GM12878 (cell line): ENCODE measurements at regions not wholly inside any gene's neighbourhood (a gene's known extent, or its start where the extent isn't known, plus 50 kb on each side); places are given as distances from the start of the nearest gene placed in this dataset.

ENCODE experiments used
- ATAC-seq: fragments of 200-7000 bp; cut with Tn5 transposase; 3 replicates; pipeline ENCODE4 v1.9.1; 2020; ENCODE audit warnings: mild to moderate bottlenecking, moderate library complexity
- BruUV-seq: library from RNA; stranded (reverse); fragments of 400-500 nt; replicated peaks from 2 replicates; lab custom pipeline; 2021; lab: Mats Ljungman, UMichigan
- CTCF ChIA-PET: fragments of 300-600 bp; sonication (Branson Sonifier 250); formaldehyde crosslinking; extraction: SDS; loops from one replicate; lab custom pipeline; 2021; ENCODE audit warnings: inconsistent platforms; lab: Yijun Ruan, JAX
- POLR2A ChIA-PET: fragments of 350-600 bp; formaldehyde crosslinking; extraction: SDS; loops from one replicate; lab custom pipeline; 2021; ENCODE audit warnings: inconsistent platforms; lab: Charles Lee
- RAD21 ChIA-PET: fragments of 300-600 bp; sonication (Branson Sonifier 250); formaldehyde crosslinking; loops from one replicate; lab custom pipeline; 2023; ENCODE audit warnings: antibody characterized with exemption; ENCODE audit not compliant: unreplicated experiment; lab: Charles Lee
- SMC1A ChIA-PET: fragments of 300-600 bp; sonication (Branson Sonifier 250); formaldehyde crosslinking; loops from one replicate; lab custom pipeline; 2023; ENCODE audit not compliant: unreplicated experiment, uncharacterized antibody; lab: Charles Lee
- DNase-seq: peaks from one replicate; pipeline ENCODE4 v3.0.0-alpha.2; 2011; ENCODE audit warnings: low read depth, low spot score
- FAIRE-seq: peaks from 3 replicates; lab custom pipeline; 2011; peaks lifted over from hg19 to GRCh38; lab: Jason Lieb, UNC
- H2AFZ ChIP-seq: 2 replicates; pipeline ENCODE4 v1.6.0; 2011; ENCODE audit warnings: low read depth, low read length, control low read depth; ENCODE audit not compliant: control insufficient read depth
- H3K27ac ChIP-seq: 2 replicates; pipeline ENCODE4 v1.5.1; 2011; ENCODE audit warnings: control low read depth; ENCODE audit not compliant: control insufficient read depth, insufficient read depth
- H3K27me3 ChIP-seq, 2 experiments: replicated peaks in 1 of 2; 2 replicates each; pipeline versions ENCODE4 v1.6.0 to v1.6.1; 2011; ENCODE audit warnings: low read length in 1 of 2; ENCODE audit not compliant: control insufficient read depth in 2 of 2, insufficient read depth in 2 of 2
- H3K36me3 ChIP-seq, 2 experiments: 2 replicates each; pipeline ENCODE4 v1.5.1; 2011; ENCODE audit warnings: low read length in 1 of 2; ENCODE audit not compliant: control insufficient read depth in 2 of 2, insufficient read depth in 2 of 2
- H3K4me1 ChIP-seq: 2 replicates; pipeline ENCODE4 v1.6.1; 2011; ENCODE audit warnings: mild to moderate bottlenecking, low read length, moderate library complexity, mixed read lengths; ENCODE audit not compliant: control insufficient read depth, insufficient read depth
- H3K4me2 ChIP-seq: 2 replicates; pipeline ENCODE4 v1.6.0; 2011; ENCODE audit warnings: control low read depth; ENCODE audit not compliant: control insufficient read depth, insufficient read depth
- H3K4me3 ChIP-seq: fragments of 200-600 bp; sonication (generic); 2 replicates; pipeline ENCODE4 v1.5.1; 2016
- H3K79me2 ChIP-seq: 2 replicates; pipeline ENCODE4 v1.6.0; 2011; ENCODE audit warnings: low read length; ENCODE audit not compliant: control insufficient read depth, insufficient read depth
- H3K9ac ChIP-seq: 2 replicates; pipeline ENCODE4 v1.8.0; 2011; ENCODE audit warnings: low read length, control low read depth, mixed read lengths; ENCODE audit not compliant: control insufficient read depth, insufficient read depth
- H3K9me3 ChIP-seq: replicated peaks from 3 replicates; pipeline ENCODE4 v1.5.1; 2011; ENCODE audit warnings: mild to moderate bottlenecking, low read length; ENCODE audit not compliant: control insufficient read depth, insufficient read depth
- H4K20me1 ChIP-seq: 2 replicates; pipeline ENCODE4 v1.6.0; 2011; ENCODE audit not compliant: control insufficient read depth, insufficient read depth
- BCLAF1 ChIP-seq: fragments of 450-650 bp; IDR thresholded peaks from 2 replicates; pipeline ENCODE4 v1.6.1; 2017; ENCODE audit warnings: antibody characterized with exemption, mild to moderate bottlenecking, moderate library complexity
- CREB1 ChIP-seq: IDR thresholded peaks from 2 replicates; pipeline ENCODE4 v1.6.1; 2012; ENCODE audit warnings: low read depth, mild to moderate bottlenecking, inconsistent platforms
- IKZF1 ChIP-seq: fragments of 450-650 bp; conservative IDR thresholded peaks from 2 replicates; pipeline ENCODE4 v1.6.1; 2017; ENCODE audit warnings: antibody characterized with exemption, mild to moderate bottlenecking
- KAT2A ChIP-seq: conservative IDR thresholded peaks from 2 replicates; pipeline ENCODE4 v1.6.1; 2011; ENCODE audit warnings: low read depth, low read length; ENCODE audit not compliant: control insufficient read depth
- KLF5 ChIP-seq: fragments of 450-650 bp; IDR thresholded peaks from 2 replicates; pipeline ENCODE4 v1.6.1; 2014; ENCODE audit warnings: mild to moderate bottlenecking; ENCODE audit not compliant: partially characterized antibody
- MXI1 ChIP-seq: fragments of 150-350 bp; IDR thresholded peaks from 2 replicates; pipeline ENCODE4 v1.6.1; 2011; ENCODE audit warnings: low read depth, mild to moderate bottlenecking, inconsistent platforms, low read length, improper control_type of control experiment
- NR2F1 ChIP-seq: fragments of 450-650 bp; conservative IDR thresholded peaks from 2 replicates; pipeline ENCODE4 v1.6.1; 2017; ENCODE audit warnings: mild to moderate bottlenecking
- POLR2A ChIP-seq: IDR thresholded peaks from 2 replicates; pipeline ENCODE4 v1.6.1; 2011; ENCODE audit warnings: low read depth, mild to moderate bottlenecking, low read length
- POU2F2 ChIP-seq: IDR thresholded peaks from 3 replicates; pipeline ENCODE4 v1.6.1; 2011; ENCODE audit warnings: low read depth, mild to moderate bottlenecking, low read length, borderline replicate concordance
- RUNX3 ChIP-seq: IDR thresholded peaks from 2 replicates; pipeline ENCODE4 v1.6.1; 2012; ENCODE audit warnings: low read length, inconsistent platforms
- SMAD5 ChIP-seq: IDR thresholded peaks from 2 replicates; pipeline ENCODE4 v1.6.1; 2016; ENCODE audit warnings: antibody characterized with exemption, low read depth
- ZNF384 ChIP-seq: IDR thresholded peaks from 2 replicates; pipeline ENCODE4 v1.6.1; 2012; ENCODE audit warnings: low read depth, mild to moderate bottlenecking, low read length, improper control_type of control experiment, borderline replicate concordance
- WGBS: methylation state at CpG from one replicate; pipeline ENCODE4 v1.1.6; 2016; ENCODE audit warnings: low lambda C conversion rate; ENCODE audit not compliant: insufficient replicate concordance, insufficient coverage; ENCODE audit errors: missing lambda C conversion rate; 5-methylcytosine and 5-hydroxymethylcytosine counted together
- in situ Hi-C: fragments of 300-500 bp; cut with MboI; formaldehyde crosslinking; loops from 9 replicates; pipeline ENCODE4 v1.14.3; 2018; ENCODE audit warnings: mixed read lengths
- intact Hi-C: fragments of 100-400 bp; cut with micrococcal nuclease; formaldehyde crosslinking; loops from one replicate; pipeline ENCODE4 v1.14.2; 2022; ENCODE audit not compliant: unreplicated experiment
- TF ChIP-seq, protein P1 (sequence below): fragments of 150-350 bp; IDR thresholded peaks from 2 replicates; pipeline ENCODE4 v1.6.1; 2016; ENCODE audit warnings: low read depth, low read length

DNA sequence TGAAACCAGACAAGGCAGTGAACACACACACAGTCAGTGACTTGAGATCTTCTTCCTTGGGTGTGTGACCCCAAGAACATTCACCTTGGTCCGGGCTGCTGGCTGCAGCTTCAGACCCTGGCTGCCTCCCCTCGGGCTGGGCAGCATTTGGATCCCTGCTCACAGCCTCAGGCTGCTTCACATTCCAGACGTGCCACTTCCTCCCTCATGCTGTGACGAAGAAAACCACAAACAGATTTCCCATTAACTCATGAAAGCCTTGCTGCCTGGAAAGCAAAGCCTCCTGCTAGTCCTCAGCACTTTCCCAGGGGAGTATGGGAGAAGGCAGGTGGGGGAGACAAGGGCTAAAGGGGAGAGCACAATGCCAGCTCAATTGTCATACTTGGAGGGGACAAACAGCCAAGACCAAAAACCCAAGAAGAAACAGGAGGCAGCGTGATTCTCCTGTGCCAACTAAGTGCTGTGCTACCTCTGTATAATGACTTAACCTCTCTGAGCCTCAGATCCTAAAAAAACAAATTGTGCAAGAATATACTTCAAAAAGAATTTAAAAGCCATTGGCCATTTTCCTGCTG, 594.6 kb upstream of the BRINP1 start:
- intact Hi-C loops = loop anchor here (2.0 kb wide), 1 partner anchor 385 kb away; no protein-coding TSS in a partner anchor
- Histone ChIP-seq H3K9ac (no peak overlapping the region), H3K4me2 (no peak overlapping the region), H3K27ac (no peak overlapping the region), H2AFZ (no peak overlapping the region), H3K79me2 (no peaks in the 10 kb centered on the region), H3K4me1 (no peaks in the 10 kb centered on the region), H4K20me1 (no peaks in the 10 kb centered on the region), H3K4me3 (no peak overlapping the region), H3K36me3 (no peaks in the 10 kb centered on the region), H3K27me3 (no peaks in the 10 kb centered on the region; a peak in 1 of 4 replicates), H3K9me3 (no peaks in the 10 kb centered on the region)
- no peak for ATAC-seq
- WGBS = 7% methylated on average over 5 of the region's 5 CpGs
- FAIRE-seq = no peak
- TF ChIP-seq NR2F1 (no peak), KAT2A (no peak), SMAD5 (no peak), IKZF1 (no peak), MXI1 (no peak)
- DNase-seq = no peak
- BruUV-seq = no TSS peak
- POLR2A ChIA-PET = no interaction called here
- RAD21 ChIA-PET = no interaction called here
- CTCF ChIA-PET = interaction anchor here (0.7 kb wide), 1 partner anchor 62 kb away, joined by 3 read pairs; no protein-coding TSS in a partner anchor
- SMC1A ChIA-PET = no interaction called here
- in situ Hi-C loops = no loop called here

DNA sequence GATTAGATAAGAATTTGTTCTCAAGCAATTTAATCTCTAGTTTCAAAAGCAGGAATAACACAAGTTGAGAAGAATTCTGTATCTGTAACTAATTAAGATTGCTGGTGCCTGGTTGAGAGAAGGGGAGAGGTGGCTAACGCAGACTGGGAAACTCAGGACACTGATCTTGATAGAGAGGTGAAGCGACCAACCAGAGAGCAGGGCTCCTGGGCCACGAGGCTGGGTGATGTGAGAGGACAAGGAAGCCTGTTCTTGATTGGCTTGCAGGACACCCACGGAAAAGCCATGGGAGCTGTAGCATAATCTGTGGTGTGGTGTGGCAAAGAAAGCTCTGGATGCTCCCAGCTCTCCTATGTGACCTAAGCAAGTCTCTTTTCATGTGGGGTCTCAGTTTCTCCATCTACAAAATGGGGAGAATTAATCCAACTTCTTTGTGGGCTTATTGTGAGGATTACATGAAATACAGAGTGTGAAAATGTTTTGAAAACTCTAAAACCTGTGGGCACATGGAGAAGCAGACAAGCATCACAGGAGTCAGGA, 594.1 kb upstream of the BRINP1 start:
- intact Hi-C loops = loop anchor here (2.0 kb wide), 1 partner anchor 385 kb away; no protein-coding TSS in a partner anchor
- in situ Hi-C loops = no loop called here
- no peak overlapping the region for H3K9ac ChIP-seq
- no peak for TF ChIP-seq CREB1
- TF ChIP-seq KLF5 = no peak
- no peak for TF ChIP-seq RUNX3
- TF ChIP-seq, protein P1, sequence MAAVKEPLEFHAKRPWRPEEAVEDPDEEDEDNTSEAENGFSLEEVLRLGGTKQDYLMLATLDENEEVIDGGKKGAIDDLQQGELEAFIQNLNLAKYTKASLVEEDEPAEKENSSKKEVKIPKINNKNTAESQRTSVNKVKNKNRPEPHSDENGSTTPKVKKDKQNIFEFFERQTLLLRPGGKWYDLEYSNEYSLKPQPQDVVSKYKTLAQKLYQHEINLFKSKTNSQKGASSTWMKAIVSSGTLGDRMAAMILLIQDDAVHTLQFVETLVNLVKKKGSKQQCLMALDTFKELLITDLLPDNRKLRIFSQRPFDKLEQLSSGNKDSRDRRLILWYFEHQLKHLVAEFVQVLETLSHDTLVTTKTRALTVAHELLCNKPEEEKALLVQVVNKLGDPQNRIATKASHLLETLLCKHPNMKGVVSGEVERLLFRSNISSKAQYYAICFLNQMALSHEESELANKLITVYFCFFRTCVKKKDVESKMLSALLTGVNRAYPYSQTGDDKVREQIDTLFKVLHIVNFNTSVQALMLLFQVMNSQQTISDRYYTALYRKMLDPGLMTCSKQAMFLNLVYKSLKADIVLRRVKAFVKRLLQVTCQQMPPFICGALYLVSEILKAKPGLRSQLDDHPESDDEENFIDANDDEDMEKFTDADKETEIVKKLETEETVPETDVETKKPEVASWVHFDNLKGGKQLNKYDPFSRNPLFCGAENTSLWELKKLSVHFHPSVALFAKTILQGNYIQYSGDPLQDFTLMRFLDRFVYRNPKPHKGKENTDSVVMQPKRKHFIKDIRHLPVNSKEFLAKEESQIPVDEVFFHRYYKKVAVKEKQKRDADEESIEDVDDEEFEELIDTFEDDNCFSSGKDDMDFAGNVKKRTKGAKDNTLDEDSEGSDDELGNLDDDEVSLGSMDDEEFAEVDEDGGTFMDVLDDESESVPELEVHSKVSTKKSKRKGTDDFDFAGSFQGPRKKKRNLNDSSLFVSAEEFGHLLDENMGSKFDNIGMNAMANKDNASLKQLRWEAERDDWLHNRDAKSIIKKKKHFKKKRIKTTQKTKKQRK = no peak
- TF ChIP-seq ZNF384 = no peak
- no peak for TF ChIP-seq BCLAF1
- no peak for TF ChIP-seq POLR2A
- TF ChIP-seq POU2F2 = no peak

More for the DNA sequence above, 594.1 kb upstream of the BRINP1 start:
- Histone ChIP-seq H2AFZ (no peak overlapping the region), H3K79me2 (no peaks in the 10 kb centered on the region), H3K4me1 (no peaks in the 10 kb centered on the region), H3K4me2 (no peak overlapping the region), H3K9me3 (no peaks in the 10 kb centered on the region), H3K27ac (no peak overlapping the region), H3K36me3 (no peaks in the 10 kb centered on the region), H3K27me3 (no peaks in the 10 kb centered on the region; a peak in 1 of 4 replicates), H4K20me1 (no peaks in the 10 kb centered on the region), H3K4me3 (no peak overlapping the region)
- POLR2A ChIA-PET = no interaction called here
- CTCF ChIA-PET = no interaction called here
- FAIRE-seq (no peak), DNase-seq (no peak), ATAC-seq (no peak)
- WGBS = 18% methylated on average over 4 of the region's 4 CpGs
- RAD21 ChIA-PET = no interaction called here
- SMC1A ChIA-PET = no interaction called here
- BruUV-seq = no TSS peak
